Vagina (tissue), 2 donors: ENCODE measurements at regions not wholly inside any gene's neighbourhood (a gene's known extent, or its start where the extent isn't known, plus 50 kb on each side); places are given as distances from the start of the nearest gene placed in this dataset.

Source experiments
- DNase-seq, 2 donors: peaks; one replicate each; pipeline ENCODE4 v3.0.0-alpha.2; 2017; ENCODE audit errors: extremely low spot score in 2 of 2
- H3K27ac ChIP-seq: fragments of 200-600 bp; sonication (generic); one replicate; pipeline ENCODE4 v1.5.1; 2019
- H3K27me3 ChIP-seq: fragments of 200-600 bp; sonication (generic); one replicate; pipeline ENCODE4 v1.5.1; 2019
- H3K36me3 ChIP-seq, 2 donors: fragments of 200-600 bp; sonication (generic); one replicate each; pipeline ENCODE4 v1.5.1; 2017 to 2019
- H3K4me1 ChIP-seq: fragments of 200-600 bp; sonication (generic); one replicate; pipeline ENCODE4 v1.5.1; 2019
- H3K4me3 ChIP-seq, 2 donors: fragments of 200-600 bp; sonication (generic); 1 replicate in 1 of 2; 2 replicates in 1 of 2; pipeline ENCODE4 v1.5.1; 2016 to 2019
- H3K9me3 ChIP-seq: fragments of 200-600 bp; sonication (generic); one replicate; pipeline ENCODE4 v1.5.1; 2019
- POLR2A ChIP-seq, 2 donors: fragments of 450-650 bp; IDR thresholded peaks; one replicate each; pipeline ENCODE4 v1.6.1; 2017; ENCODE audit warnings: antibody characterized with exemption in 2 of 2, mild to moderate bottlenecking in 2 of 2, moderate library complexity in 2 of 2
- POLR2AphosphoS5 ChIP-seq, 2 donors: sonication (generic); formaldehyde crosslinking; IDR thresholded peaks; one replicate each; pipeline ENCODE4 v1.9.0; 2017; ENCODE audit warnings: antibody characterized with exemption in 2 of 2, mild to moderate bottlenecking in 2 of 2, low read depth in 1 of 2; ENCODE audit not compliant: insufficient read depth in 1 of 2
- intact Hi-C: fragments of 100-400 bp; cut with DNase I; formaldehyde crosslinking; loops from one replicate; pipeline ENCODE4 v1.15.1; 2023
- TF ChIP-seq, protein P1 (sequence below), 3 experiments: fragments of 450-650 bp in 2 of 3; fragments of 200-600 bp in 1 of 3; sonication (generic) in 1 of 3; IDR thresholded peaks; one replicate each; pipeline ENCODE4 v1.5.1; 2017 to 2019; ENCODE audit warnings: antibody characterized with exemption in 3 of 3, mild to moderate bottlenecking in 2 of 3, moderate library complexity in 2 of 3

DNA sequence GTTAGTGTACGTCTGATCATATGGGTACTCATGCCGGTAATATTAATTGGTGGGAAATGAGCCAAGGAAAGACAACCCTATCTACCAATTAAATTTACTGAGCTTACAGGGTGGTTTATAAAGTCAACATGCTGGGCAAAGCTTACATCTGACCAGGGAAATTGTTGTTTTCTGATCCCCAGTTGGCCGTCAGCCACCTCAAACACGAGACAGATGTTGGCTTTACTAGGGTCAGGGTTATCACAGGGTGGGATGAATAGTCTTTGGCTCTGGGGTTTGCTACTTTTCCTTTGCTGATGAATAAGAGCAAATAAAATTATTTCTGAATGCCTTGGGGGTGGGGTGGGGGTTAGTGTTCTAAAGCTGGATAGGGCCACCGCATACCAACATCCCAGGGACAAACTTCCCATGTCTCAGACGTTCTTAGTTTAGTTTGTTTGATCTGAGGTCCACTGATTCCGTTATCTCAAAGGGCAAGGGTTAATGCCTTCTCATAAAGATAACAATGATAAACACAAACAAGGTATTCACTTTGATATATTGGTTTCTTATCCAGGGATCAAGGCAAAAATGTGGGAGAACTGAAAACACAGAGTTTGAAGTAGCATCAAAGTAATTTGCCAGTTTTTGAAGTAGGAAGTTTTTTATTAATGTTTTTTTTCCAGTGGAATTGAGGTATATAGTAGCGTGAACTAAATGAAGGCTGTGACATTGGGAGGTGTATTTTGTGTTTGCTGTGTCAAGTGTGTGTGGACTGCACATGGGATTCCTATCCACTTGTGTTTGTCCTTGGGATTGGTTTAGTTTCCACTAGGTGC lies 109.1 kb upstream of the RPS23 start:
- no peak for TF ChIP-seq POLR2A (IDR thresholded peaks at IDR 0.05)
- TF ChIP-seq, protein P1, sequence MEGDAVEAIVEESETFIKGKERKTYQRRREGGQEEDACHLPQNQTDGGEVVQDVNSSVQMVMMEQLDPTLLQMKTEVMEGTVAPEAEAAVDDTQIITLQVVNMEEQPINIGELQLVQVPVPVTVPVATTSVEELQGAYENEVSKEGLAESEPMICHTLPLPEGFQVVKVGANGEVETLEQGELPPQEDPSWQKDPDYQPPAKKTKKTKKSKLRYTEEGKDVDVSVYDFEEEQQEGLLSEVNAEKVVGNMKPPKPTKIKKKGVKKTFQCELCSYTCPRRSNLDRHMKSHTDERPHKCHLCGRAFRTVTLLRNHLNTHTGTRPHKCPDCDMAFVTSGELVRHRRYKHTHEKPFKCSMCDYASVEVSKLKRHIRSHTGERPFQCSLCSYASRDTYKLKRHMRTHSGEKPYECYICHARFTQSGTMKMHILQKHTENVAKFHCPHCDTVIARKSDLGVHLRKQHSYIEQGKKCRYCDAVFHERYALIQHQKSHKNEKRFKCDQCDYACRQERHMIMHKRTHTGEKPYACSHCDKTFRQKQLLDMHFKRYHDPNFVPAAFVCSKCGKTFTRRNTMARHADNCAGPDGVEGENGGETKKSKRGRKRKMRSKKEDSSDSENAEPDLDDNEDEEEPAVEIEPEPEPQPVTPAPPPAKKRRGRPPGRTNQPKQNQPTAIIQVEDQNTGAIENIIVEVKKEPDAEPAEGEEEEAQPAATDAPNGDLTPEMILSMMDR (IDR thresholded peaks at IDR 0.05) = no peak
- no peak for TF ChIP-seq POLR2AphosphoS5 (IDR thresholded peaks at IDR 0.05; ENCODE audit: insufficient read depth in 1 of 2, low read depth in 1 of 2)
- Histone ChIP-seq H3K27ac (no peak overlapping the region), H3K4me1 (peaks cover 26% of the 10 kb centered on the region), H3K9me3 (no peaks in the 10 kb centered on the region), H3K4me3 (no peak overlapping the region), H3K36me3 (no peaks in the 10 kb centered on the region), H3K27me3 (no peaks in the 10 kb centered on the region)
- intact Hi-C loops = no loop called here
- no peak for DNase-seq

DNA sequence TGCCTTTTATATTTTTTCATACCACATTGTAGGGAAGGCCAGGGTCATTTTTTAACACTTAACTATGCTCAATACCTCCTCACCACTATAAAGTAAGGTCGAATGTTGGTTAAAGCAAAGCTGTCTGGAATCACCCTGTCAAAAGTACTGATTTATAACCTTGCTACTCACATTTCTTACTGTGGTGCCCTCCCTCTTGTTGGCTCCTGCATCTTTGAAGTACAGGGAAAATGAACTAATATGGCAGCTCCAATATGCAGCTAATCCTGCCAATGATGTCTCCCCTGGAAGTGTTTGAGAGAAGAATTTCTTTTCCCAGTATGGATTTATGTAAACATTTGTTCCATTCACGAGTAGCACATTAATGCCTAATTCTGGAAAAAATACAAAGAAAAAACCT lies 108.4 kb upstream of the RPS23 start:
- no peak overlapping the region for H3K27ac ChIP-seq
- TF ChIP-seq POLR2AphosphoS5 (IDR thresholded peaks at IDR 0.05; ENCODE audit: insufficient read depth in 1 of 2, low read depth in 1 of 2) = no peak
- TF ChIP-seq POLR2A (IDR thresholded peaks at IDR 0.05) = no peak
- TF ChIP-seq, protein P1 (IDR thresholded peaks at IDR 0.05) = no peak
- intact Hi-C loops = no loop called here
- H3K4me3 ChIP-seq = no peak overlapping the region
- H3K4me1 ChIP-seq = peaks cover 26% of the 10 kb centered on the region
- no peaks in the 10 kb centered on the region for H3K9me3 ChIP-seq
- H3K27me3 ChIP-seq = no peaks in the 10 kb centered on the region
- H3K36me3 ChIP-seq = no peaks in the 10 kb centered on the region
- no peak for DNase-seq

DNA sequence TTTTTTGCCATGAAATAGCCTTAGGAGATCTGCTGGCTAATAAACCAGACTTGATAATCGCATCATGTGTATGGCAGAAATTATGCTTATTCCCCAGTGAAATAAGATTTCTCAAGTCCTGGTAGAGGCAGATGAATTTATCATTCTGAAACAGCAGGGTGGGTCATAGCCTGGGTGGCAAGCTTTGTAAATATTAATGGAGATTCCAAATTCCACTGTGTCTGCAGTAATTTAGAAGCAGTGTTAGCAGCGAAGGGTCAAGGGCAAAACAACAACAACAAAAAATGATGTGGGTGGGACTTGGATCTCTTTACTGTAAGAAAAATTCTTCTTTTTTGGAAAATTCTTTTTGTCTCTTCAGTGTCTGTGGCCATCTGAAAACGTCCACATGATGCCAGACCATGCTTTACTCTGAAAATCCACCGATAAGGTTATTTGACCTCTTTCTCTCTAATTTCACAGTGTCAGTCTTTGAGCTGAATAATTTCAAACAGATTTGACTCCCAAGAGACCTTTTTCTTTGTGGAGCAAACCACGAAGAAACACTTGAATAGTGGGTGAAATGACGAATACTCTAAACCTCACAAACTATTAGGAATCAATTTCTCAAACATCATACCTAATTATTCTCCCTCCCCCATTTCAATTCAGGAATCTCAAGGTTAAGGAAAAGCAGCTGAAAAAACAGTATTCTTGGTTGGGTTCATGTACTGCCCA lies 106.0 kb upstream of the RPS23 start:
- Histone ChIP-seq H3K27ac (no peak overlapping the region), H3K9me3 (no peaks in the 10 kb centered on the region), H3K27me3 (no peaks in the 10 kb centered on the region), H3K4me3 (no peak overlapping the region), H3K4me1 (peaks cover 25% of the 10 kb centered on the region), H3K36me3 (no peaks in the 10 kb centered on the region)
- intact Hi-C loops = no loop called here
- TF ChIP-seq POLR2AphosphoS5 (IDR thresholded peaks at IDR 0.05; ENCODE audit: insufficient read depth in 1 of 2, low read depth in 1 of 2) (no peak), POLR2A (IDR thresholded peaks at IDR 0.05) (no peak)
- TF ChIP-seq, protein P1 (IDR thresholded peaks at IDR 0.05) = no peak
- no peak for DNase-seq

DNA sequence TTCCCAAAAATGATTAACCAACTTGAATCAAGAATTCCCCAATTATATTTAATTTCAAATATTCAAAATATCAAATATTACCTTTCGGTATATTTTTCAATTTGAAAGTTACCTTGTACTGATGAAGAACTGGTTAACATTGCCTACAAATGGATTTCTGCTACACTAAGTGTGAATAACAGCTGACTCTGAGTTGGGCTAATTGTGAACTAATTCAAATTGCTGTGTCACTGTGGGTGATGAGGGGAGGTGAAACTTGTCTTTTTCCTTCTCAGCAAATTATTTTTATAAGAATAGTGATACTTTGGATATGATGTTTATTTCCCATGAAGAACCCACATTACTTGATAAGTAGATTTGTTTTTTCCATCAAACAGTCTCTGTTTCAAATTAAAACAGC lies 103.4 kb upstream of the RPS23 start:
- H3K27ac ChIP-seq = no peak overlapping the region
- no peak for DNase-seq
- intact Hi-C loops = no loop called here
- H3K4me1 ChIP-seq = peaks cover under 1% of the 10 kb centered on the region
- TF ChIP-seq POLR2A (IDR thresholded peaks at IDR 0.05) = no peak
- TF ChIP-seq, protein P1 (IDR thresholded peaks at IDR 0.05) = no peak
- no peak for TF ChIP-seq POLR2AphosphoS5 (IDR thresholded peaks at IDR 0.05; ENCODE audit: insufficient read depth in 1 of 2, low read depth in 1 of 2)
- no peaks in the 10 kb centered on the region for H3K36me3 ChIP-seq
- no peaks in the 10 kb centered on the region for H3K27me3 ChIP-seq
- H3K4me3 ChIP-seq = no peak overlapping the region
- H3K9me3 ChIP-seq = no peaks in the 10 kb centered on the region

DNA sequence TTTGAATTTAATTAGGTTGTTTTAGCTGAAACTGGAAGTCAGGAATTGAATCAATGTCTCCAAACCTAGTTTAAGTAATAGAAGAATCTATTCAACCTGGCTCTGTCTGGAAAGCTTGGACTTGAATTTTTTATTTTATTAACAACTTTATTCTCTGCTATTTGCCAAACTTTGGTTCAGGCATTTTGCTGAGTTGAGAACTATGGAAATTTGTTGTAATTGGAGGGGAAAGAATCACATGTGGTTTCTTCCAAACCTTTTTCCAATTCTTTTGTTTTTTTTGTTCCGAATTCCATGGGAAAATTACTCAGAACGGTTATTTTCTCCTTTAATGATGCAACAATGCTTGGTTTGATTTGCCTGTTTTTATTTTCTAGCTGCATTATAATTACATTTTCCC lies 98.2 kb upstream of the RPS23 start:
- Histone ChIP-seq H3K27me3 (no peaks in the 10 kb centered on the region), H3K4me1 (no peaks in the 10 kb centered on the region), H3K9me3 (no peaks in the 10 kb centered on the region), H3K27ac (no peak overlapping the region), H3K36me3 (no peaks in the 10 kb centered on the region), H3K4me3 (no peak overlapping the region)
- TF ChIP-seq, protein P1 (IDR thresholded peaks at IDR 0.05) = no peak
- TF ChIP-seq POLR2AphosphoS5 (IDR thresholded peaks at IDR 0.05; ENCODE audit: insufficient read depth in 1 of 2, low read depth in 1 of 2) (no peak), POLR2A (IDR thresholded peaks at IDR 0.05) (no peak)
- intact Hi-C loops = no loop called here
- no peak for DNase-seq
